ENCODE measurements at regions not wholly inside any gene's neighbourhood (a gene's known extent, or its start where the extent isn't known, plus 50 kb on each side); places are given as distances from the start of the nearest gene placed in this dataset.

GRCh38 chr12:22740656-22741355 is 115.8 kb downstream of the ETNK1 start:
- DNase-seq = no peak

- no peak for DNase-seq
Measured at GRCh38 chr12:22743700-22744099, 118.7 kb downstream of the ETNK1 start.

GRCh38 chr12:22744197-22744596 is 119.2 kb downstream of the ETNK1 start:
- no peak for DNase-seq

GRCh38 chr12:22746720-22747119 is 121.7 kb downstream of the ETNK1 start:
- DNase-seq = peak; percentile 95

- DNase-seq = no peak
Measured at GRCh38 chr12:22755629-22756028, 130.7 kb downstream of the ETNK1 start.

GRCh38 chr12:22759769-22760674 is 135.1 kb downstream of the ETNK1 start:
- no peak for DNase-seq

GRCh38 chr12:22765421-22766130 is 140.6 kb downstream of the ETNK1 start:
- DNase-seq = no peak

- DNase-seq = no peak
Measured at GRCh38 chr12:22766911-22767420, 142.0 kb downstream of the ETNK1 start.

- DNase-seq = no peak
Measured at GRCh38 chr12:22781339-22781738, 156.4 kb downstream of the ETNK1 start.

GRCh38 chr12:22787557-22787956 is 162.6 kb downstream of the ETNK1 start:
- no peak for DNase-seq

GRCh38 chr12:22788913-22789312 is 163.9 kb downstream of the ETNK1 start:
- DNase-seq = no peak

- no peak for DNase-seq
Measured at GRCh38 chr12:22792138-22792537, 167.2 kb downstream of the ETNK1 start.

GRCh38 chr12:22794017-22794416 is 169.0 kb downstream of the ETNK1 start:
- no peak for DNase-seq

- no peak for DNase-seq
Measured at GRCh38 chr12:22796941-22797630, 172.1 kb downstream of the ETNK1 start.

GRCh38 chr12:22797701-22798100 is 172.7 kb downstream of the ETNK1 start:
- DNase-seq = no peak

- no peak for DNase-seq
Measured at GRCh38 chr12:22798116-22798515, 173.1 kb downstream of the ETNK1 start.

GRCh38 chr12:22799503-22799902 is 174.5 kb downstream of the ETNK1 start:
- DNase-seq = no peak

GRCh38 chr12:22800332-22800731 is 175.4 kb downstream of the ETNK1 start:
- no peak for DNase-seq

- DNase-seq = no peak
Measured at GRCh38 chr12:22802883-22803630, 178.1 kb downstream of the ETNK1 start.

GRCh38 chr12:22803725-22804124 is 178.8 kb downstream of the ETNK1 start:
- DNase-seq = no peak

- DNase-seq = no peak
Measured at GRCh38 chr12:22808860-22809259, 183.9 kb downstream of the ETNK1 start.

GRCh38 chr12:22810036-22810435 is 185.1 kb downstream of the ETNK1 start:
- no peak for DNase-seq

Measured in NCI-H526 treated with DMSO at 0.1 percent for 48 hours (cell line).